ENCODE measurements at regions not wholly inside any gene's neighbourhood (a gene's known extent, or its start where the extent isn't known, plus 50 kb on each side); places are given as distances from the start of the nearest gene placed in this dataset.
A peak's percentile ranks its signal among the peaks of the same experiment; 100 is the strongest.
"Not testable (repeated sequence)": the region's sequence is repeated elsewhere in the genome, so short reads cannot be mapped to it uniquely, and the experiment has no call there.

DNA sequence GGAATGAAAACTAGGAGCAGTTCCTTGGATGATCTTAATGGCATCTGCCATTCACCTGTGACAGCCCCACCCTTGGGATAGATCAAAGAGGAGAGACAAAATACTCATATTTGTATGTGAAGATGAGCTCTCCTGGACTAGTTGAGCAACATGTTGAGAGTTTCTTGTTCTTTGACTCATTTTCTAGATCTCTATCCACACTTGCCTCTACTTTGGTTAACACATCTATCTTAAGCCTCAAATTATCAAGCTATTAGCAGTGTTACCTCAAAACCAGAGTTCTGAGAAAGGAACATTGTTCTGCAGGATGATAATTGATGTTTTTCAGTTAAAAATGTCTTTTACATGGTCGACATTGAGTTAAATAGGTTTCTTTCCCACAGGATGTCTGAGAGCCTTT is 94.2 kb upstream of the TEX13D start:
- no peak for DNase-seq

DNA sequence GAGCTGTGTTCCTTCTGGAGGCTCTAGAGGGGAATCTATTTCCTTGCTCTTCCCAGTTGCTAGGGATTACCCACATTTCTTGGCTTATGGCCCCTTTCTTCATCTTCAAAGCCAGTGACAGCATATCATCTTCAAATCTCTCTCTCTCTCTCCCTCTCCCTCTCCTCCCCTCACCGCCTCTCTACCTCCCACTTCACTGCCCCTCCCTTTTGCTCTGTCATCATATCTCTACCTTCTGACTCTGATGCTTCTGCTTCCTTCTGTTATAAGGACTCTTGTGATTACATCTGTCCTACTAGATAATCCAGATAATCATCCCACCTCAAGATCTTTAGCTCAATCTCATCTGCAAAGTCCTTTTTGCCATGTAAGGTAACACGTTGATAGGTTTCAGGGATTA is 93.1 kb upstream of the TEX13D start:
- no peak for DNase-seq

DNA sequence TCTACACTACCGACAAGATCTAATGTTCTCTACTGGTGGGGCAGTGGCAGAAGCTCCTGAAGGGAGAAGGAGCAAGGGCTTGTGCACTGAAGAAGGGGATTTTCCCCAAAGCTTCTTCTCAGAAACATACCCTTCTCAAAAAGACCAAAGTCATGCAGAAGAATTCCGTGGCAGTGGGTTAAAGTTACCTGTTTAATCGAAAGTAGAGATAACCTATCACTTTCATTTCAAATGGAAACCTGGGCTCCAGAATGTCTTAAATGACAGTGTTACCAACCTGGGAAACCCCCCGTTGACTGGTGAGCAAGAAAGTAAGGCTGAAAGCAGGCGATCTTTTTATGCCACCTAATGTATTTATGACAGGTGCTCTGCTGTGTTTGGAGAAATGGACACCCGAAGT is 92.5 kb upstream of the TEX13D start:
- DNase-seq, result no peak

- DNase-seq, result peak; percentile 72
Observed at GRCh38 chrX:124240422-124240821, 92.0 kb upstream of the TEX13D start.

DNA sequence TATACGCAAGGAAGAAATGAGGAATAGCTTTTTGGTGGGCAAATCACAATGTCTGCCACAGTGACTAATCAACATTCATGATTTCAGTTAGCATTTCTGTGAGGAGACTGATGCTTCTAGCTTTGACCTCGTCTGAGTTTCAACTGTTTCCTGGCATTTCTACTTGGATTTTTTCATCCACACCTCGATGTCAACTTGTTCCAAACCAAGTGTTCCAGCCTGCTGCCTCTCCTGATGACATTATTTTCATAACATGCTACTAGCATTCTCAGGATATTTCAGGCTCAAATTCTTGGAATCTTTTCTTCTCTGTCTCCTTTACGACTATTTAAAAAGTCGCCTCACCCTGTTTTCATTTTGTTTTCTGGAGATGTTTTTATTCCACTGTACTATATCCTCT is 90.3 kb upstream of the TEX13D start:
- peak; percentile 56 for DNase-seq

DNA sequence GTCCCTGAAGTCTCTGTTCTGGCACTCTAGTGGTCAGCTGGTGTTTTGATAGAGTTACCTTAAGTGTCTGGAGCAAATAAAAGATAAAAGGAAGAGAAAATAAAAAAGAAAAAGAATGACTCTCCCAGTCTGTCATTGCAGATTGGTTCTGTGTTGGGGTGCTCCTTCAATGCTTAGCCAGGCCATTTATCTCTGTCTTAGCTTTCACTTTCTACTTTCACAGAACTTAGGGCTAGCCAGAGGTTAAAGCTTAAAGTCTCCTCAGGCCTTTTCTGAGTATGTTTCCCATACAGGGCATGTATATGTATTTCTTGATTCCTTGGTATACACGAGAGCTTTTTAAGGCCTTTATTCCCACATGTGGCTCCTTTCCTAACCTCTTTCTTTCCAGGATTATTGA is 83.1 kb upstream of the TEX13D start:
- no peak for DNase-seq

DNA sequence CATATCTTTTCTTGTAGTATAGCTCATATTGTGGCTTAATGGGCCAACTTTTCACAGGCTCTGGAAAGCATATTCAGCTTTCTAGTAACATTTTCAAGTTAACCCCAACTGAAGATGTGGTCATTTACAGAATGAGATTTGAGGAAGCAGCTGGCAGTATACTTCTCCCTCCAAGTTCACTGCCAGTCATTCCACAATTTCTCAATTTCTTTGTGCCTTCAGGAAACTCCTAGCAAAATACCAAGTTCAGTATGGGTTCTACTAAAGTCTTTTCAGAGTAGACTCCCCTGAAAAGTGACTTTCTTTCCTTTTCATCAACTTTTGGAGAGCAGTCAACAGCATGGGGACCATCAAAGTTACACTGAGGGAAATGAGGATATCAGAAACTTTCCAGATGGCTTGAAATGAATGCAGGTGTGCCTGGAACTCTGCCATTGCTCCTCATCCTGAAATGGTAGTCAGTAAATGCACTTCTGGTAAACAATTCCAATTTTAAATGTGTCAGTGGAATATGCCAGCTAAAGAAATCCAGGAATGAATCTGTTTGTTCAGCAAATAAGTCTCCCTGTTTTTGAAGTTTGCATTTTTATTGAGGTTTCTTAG is 81.5 kb upstream of the TEX13D start:
- peak; percentile 11 for DNase-seq

DNA sequence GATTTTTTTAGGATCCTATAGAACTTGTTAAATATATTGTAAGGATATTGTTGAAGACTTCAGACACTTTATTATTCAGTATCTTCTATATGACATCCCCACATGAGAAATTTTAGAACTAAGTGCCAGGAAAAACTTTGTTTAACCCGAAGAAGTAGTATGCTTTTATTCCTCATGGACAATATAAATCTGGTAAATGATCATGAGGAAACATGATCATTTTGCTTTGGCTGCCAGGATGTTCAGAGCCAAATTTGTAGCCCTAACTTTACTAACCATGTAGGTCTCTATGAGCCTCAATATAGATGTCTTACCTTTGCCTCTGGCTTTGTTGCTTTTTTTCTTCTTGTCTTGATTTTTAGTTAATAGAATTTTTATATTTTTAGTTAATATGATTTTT is 77.8 kb upstream of the TEX13D start:
- no peak for DNase-seq

GRCh38 chrX:124256216-124256615 is 76.2 kb upstream of the TEX13D start:
- peak; percentile 98 for DNase-seq

DNA sequence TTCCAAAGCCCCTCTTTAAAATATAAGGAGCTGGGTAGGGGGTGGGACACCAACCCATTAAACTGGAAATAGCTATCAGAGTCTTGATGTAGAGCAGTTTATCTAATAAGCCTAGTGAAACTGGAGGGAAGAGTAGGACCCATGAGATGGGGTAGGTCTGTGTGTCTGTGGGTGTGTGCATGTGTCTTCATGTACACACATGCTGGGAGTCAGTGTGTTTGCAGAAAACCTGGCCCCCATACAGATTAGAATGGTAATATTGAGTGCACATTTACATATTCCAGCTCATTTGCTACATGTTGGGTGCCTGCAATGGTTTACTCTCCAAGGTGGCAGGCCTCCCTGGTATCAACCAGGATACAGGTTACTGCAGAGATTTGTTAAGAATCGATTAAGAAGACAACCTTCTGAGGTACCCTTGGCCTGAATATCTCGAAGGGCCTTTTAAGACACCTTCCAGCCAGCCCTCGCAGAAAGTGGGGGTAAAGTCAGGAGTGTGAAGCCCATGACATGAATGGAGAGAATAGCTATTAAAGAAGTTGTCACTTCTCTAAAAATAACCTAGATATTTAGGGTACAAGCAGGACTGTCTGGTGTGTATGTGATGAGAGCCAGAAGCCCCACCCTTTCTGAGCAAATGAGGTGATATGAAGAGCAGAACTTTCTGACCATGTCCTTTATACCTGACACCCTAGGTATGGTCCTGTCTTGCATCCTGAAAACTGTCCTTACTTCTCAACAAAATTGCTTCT is 75.7 kb upstream of the TEX13D start:
- no peak for DNase-seq

- no peak for DNase-seq
Observed at GRCh38 chrX:124257924-124258702, 74.3 kb upstream of the TEX13D start.

GRCh38 chrX:124260845-124261244 is 71.6 kb upstream of the TEX13D start:
- no peak for DNase-seq

- DNase-seq, result no peak
Observed at GRCh38 chrX:124263743-124264142, 68.7 kb upstream of the TEX13D start.

- DNase-seq, result no peak
Observed at GRCh38 chrX:124268099-124268498, 64.4 kb upstream of the TEX13D start.

GRCh38 chrX:124269881-124270280 is 62.6 kb upstream of the TEX13D start:
- no peak for DNase-seq

GRCh38 chrX:124271599-124271998 is 60.9 kb upstream of the TEX13D start:
- not testable (repeated sequence) for DNase-seq

DNA sequence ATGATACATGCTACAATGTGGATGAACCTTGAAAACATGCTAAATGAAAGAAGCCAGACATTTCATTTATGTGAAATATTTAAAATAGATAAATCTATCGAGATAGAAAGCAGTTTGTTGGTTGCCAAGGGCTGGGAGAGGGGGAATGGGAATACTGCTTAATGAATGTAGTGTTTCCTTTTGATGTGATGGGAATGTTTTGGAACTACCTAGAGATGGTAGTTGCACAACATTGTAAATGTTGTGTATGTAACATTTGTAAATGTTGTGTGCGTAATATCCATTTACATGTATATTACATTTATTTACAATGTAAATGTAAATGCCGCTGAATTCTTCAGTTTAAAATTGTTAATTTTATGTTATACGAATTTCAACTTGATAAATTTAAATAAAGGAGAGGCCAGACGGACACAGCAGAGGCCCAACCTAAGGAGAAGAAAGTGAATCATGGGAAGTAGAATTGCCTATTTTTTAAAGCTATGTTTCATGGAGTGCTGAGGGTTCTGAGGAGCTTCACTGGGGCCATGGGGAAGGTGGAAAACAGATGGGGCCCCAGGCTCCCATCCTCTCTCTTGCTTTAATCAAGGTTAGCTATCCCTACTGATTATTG is 60.0 kb upstream of the TEX13D start:
- DNase-seq, result no peak

DNA sequence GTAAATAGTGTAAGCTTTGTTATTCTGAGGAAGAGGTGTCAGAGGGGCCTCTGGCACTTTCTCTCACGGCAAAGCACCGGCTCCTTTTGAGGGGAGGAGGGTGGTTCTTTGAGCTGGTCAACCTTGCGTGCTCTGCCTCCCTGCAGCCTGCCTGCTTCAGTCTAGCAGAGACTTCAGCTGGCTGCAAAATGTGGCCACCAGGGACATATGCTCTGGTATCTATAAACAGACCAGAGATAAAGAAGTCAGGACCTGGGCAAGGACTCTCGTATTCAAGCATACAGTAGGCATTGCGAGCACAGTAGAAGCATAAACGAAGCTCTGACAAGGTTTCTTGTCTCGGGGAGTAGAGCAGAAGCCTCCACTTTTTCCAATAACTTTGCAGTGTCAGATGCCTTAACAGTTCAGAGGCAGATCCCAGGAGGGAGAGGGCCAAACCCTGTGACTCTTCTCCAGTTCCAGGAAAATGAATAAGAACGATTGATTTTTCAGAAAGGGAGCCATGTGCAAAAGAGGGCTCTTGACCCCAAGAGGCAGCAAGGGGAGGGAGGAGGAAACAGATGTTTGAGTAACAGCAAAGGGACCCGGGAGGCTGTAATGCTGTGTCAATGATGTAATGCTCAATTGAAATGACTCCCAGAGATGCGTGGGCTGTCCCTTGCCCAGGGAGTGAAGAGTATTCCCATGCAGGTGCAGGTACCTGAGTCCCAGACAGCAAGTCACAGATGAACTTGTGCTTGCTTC is 57.9 kb upstream of the TEX13D start:
- DNase-seq, result no peak

GRCh38 chrX:124275182-124275894 is 57.1 kb upstream of the TEX13D start:
- no peak for DNase-seq

DNA sequence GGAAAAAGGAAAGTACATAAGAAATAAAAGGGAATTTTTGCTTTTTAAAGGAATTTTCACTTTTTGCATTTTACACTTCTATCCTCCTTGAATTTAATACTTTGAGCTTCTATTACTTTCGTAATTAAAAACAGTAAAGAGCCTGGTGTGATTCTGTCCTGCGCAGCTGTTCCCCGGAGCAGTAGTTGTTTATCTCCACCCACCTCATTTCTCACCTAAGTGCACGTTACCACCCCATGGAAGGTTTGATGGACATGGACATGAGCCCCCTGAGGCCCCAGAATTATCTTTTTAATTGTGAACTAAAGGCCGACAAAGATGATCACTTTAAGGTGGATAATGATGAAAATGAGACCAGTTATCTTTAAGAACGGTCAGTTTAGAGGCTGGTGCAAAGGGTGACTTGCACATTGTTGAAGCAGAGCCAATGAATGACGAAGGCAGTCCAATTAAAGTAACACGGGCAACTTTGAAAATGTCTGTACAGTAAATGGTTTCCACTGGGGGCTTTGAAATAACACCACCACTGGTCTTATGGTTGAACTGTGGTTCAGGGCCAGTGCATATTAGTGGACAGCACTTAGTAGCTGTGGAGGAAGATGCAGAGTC is 52.1 kb upstream of the TEX13D start:
- DNase-seq, result no peak

GRCh38 chrX:124282580-124282979 is 49.9 kb upstream of the TEX13D start:
- no peak for DNase-seq
